Natural killer cell (primary cell): ENCODE measurements at regions not wholly inside any gene's neighbourhood (a gene's known extent, or its start where the extent isn't known, plus 50 kb on each side); places are given as distances from the start of the nearest gene placed in this dataset.

Source experiments
- ATAC-seq, 3 donors: fragments of 150-1000 bp in 2 of 3; fragments of 200-7000 bp in 1 of 3; cut with Tn5 transposase; 1 replicate in 1 of 3; 2 replicates in 2 of 3; pipeline ENCODE4 v1.10.0; 2021; ENCODE audit warnings: mild to moderate bottlenecking in 2 of 3, moderate library complexity in 2 of 3
- DNase-seq, 2 donors: peaks; one replicate each; pipeline versions ENCODE4 v3.0.0 to v3.0.0-alpha.2; 2013 to 2021; ENCODE audit warnings: mixed read lengths in 1 of 2
- H3K27ac ChIP-seq: one replicate; pipeline ENCODE4 v1.5.1; 2013; ENCODE audit warnings: mild to moderate bottlenecking, low read length
- H3K27me3 ChIP-seq: one replicate; pipeline ENCODE4 v1.6.1; 2013; ENCODE audit warnings: low read length; ENCODE audit not compliant: control insufficient read depth, insufficient read depth
- H3K36me3 ChIP-seq: one replicate; pipeline ENCODE4 v1.6.1; 2013; ENCODE audit warnings: low read length; ENCODE audit not compliant: control insufficient read depth, insufficient read depth
- H3K4me1 ChIP-seq: one replicate; pipeline ENCODE4 v1.6.1; 2013; ENCODE audit warnings: low read length; ENCODE audit not compliant: control insufficient read depth, insufficient read depth
- H3K4me3 ChIP-seq: one replicate; pipeline ENCODE4 v1.5.1; 2013; ENCODE audit warnings: low read length
- H3K9me3 ChIP-seq: one replicate; pipeline ENCODE4 v1.6.1; 2013; ENCODE audit warnings: low read length; ENCODE audit not compliant: control insufficient read depth, insufficient read depth
- H3K27ac Mint-ChIP-seq, 2 donors: one replicate each; pipeline ENCODE4 v1.8.0; 2022; ENCODE audit warnings: mild to moderate bottlenecking in 2 of 2, mixed read lengths in 2 of 2, moderate library complexity in 1 of 2
- H3K27me3 Mint-ChIP-seq, 2 donors: one replicate each; pipeline ENCODE4 v1.8.0; 2022; ENCODE audit warnings: low read depth in 2 of 2, mixed read lengths in 2 of 2
- H3K36me3 Mint-ChIP-seq: one replicate; pipeline ENCODE4 v1.8.0; 2022; ENCODE audit warnings: mixed read lengths
- H3K4me1 Mint-ChIP-seq, 2 donors: one replicate each; pipeline ENCODE4 v1.8.0; 2022; ENCODE audit warnings: mixed read lengths in 2 of 2
- H3K4me3 Mint-ChIP-seq: one replicate; pipeline ENCODE4 v1.8.0; 2022; ENCODE audit warnings: mild to moderate bottlenecking, moderate library complexity, mixed read lengths
- H3K9me3 Mint-ChIP-seq, 2 donors: one replicate each; pipeline ENCODE4 v1.8.0; 2022; ENCODE audit warnings: mixed read lengths in 2 of 2
- CTCF ChIP-seq: fragments of 200-600 bp; IDR thresholded peaks from one replicate; pipeline ENCODE4 v1.8.0; 2022; ENCODE audit warnings: antibody characterized with exemption
- WGBS: methylation state at CpG from one replicate; pipeline ENCODE4 v1.1.7; 2013; ENCODE audit warnings: missing lambda C conversion rate; ENCODE audit not compliant: insufficient coverage; 5-methylcytosine and 5-hydroxymethylcytosine counted together
- intact Hi-C: fragments of 100-400 bp; cut with micrococcal nuclease; formaldehyde crosslinking; loops from one replicate; pipeline ENCODE4 v1.14.2; 2022

DNA sequence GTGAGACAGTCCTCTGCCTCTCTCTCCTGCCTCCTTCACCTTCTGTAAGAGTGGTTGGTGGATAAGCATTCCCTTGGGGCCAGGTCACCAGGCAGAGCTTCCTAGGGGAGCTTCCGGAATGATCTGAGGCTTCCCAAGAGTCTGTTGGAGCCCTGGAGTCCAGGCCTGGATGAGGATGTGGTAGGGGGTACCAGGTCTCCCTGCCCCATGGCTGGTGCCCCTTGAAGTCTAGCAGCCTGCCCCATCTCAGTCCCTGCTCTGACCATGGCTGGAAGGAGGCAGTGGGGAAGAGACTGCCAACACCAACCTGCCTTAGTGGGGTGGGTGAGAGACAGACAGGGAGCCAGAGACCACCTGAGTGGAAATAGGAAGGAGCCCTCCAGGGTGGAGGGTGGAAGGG lies 1316.9 kb downstream of the UQCRFS1 start:
- H3K9me3 ChIP-seq: peaks cover 24% of the 10 kb centered on the region
- Mint-ChIP-seq H3K4me1 (no peaks in the 10 kb centered on the region), H3K27ac (no peak overlapping the region), H3K27me3 (no peaks in the 10 kb centered on the region), H3K36me3 (no peaks in the 10 kb centered on the region), H3K9me3 (peaks cover 14 to 16% of the 10 kb centered on the region in 2 donors), H3K4me3 (no peak overlapping the region)
- DNase-seq (no peak), ATAC-seq (no peak)
- TF ChIP-seq CTCF: no peak
- no peak overlapping the region for H3K27ac ChIP-seq
- intact Hi-C loops: no loop called here
- H3K36me3 ChIP-seq: no peaks in the 10 kb centered on the region
- H3K4me3 ChIP-seq: no peak overlapping the region
- H3K4me1 ChIP-seq: no peaks in the 10 kb centered on the region
- WGBS: 71% methylated on average over 1 of the region's 1 CpG
- H3K27me3 ChIP-seq: no peaks in the 10 kb centered on the region

GRCh38 chr19:27894906-27895754 lies 1317.8 kb downstream of the UQCRFS1 start:
- no peaks in the 10 kb centered on the region for H3K36me3 ChIP-seq
- Mint-ChIP-seq H3K9me3 (peaks cover 9 to 13% of the 10 kb centered on the region in 2 donors), H3K27ac (no peak overlapping the region), H3K4me3 (no peak overlapping the region), H3K36me3 (no peaks in the 10 kb centered on the region), H3K4me1 (no peaks in the 10 kb centered on the region), H3K27me3 (no peaks in the 10 kb centered on the region)
- no peak overlapping the region for H3K27ac ChIP-seq
- DNase-seq: no peak
- 76% methylated on average over 12 of the region's 12 CpGs for WGBS
- TF ChIP-seq CTCF: no peak
- no peak for ATAC-seq
- no peaks in the 10 kb centered on the region for H3K4me1 ChIP-seq
- no peaks in the 10 kb centered on the region for H3K27me3 ChIP-seq
- intact Hi-C loops: no loop called here
- peaks cover 24% of the 10 kb centered on the region for H3K9me3 ChIP-seq
- H3K4me3 ChIP-seq: no peak overlapping the region

DNA sequence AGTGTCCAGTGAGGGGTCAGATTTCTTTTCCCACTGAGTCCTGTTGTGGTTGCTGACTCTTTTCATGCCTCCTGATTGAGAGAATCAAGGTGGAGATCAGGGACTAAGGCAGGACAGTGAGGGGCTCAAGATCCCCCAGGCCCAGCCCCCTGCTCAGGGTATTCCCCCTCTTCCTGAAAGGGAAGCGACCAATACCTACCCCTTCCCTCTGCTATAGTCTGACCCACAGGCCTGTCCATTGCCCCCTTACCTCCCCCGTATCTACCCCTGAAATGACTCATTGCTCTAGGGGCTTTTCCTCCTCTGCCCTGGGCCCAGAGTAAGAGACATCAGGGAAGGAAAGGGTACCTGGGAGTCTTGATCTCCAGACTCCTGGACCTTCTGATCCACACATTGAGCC lies 1320.5 kb downstream of the UQCRFS1 start:
- Mint-ChIP-seq H3K27me3 (no peaks in the 10 kb centered on the region), H3K36me3 (no peaks in the 10 kb centered on the region), H3K9me3 (peaks cover 11 to 14% of the 10 kb centered on the region in 2 donors), H3K4me3 (no peak overlapping the region), H3K27ac (no peak overlapping the region), H3K4me1 (no peaks in the 10 kb centered on the region)
- ATAC-seq (no peak), DNase-seq (no peak)
- Histone ChIP-seq H3K36me3 (no peaks in the 10 kb centered on the region), H3K27me3 (no peaks in the 10 kb centered on the region), H3K4me1 (no peaks in the 10 kb centered on the region), H3K27ac (no peak overlapping the region), H3K9me3 (peaks cover 29% of the 10 kb centered on the region), H3K4me3 (no peak overlapping the region)
- no peak for TF ChIP-seq CTCF
- intact Hi-C loops: no loop called here
- WGBS: 79% methylated on average over 2 of the region's 2 CpGs

DNA sequence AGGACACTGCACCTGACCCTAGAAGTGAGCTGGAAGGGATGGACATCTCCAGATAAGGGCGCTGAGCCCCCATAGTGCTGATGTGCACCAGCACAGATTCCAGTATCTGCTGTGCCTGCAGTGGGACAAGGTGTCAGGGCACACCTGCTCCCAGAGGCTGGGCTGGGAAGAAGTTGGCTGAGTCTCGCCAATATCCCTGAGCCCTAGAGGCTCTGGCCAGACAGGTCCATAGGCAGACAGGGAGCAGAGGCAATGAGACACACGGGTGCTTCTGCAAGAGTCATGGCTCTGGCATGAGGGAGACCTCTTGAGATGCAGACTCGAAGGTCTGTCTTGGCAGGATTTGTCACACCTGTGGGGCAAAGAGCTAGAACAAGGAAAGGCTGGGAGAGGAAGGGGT lies 1321.5 kb downstream of the UQCRFS1 start:
- Mint-ChIP-seq H3K27ac (no peak overlapping the region), H3K9me3 (peaks cover 14 to 15% of the 10 kb centered on the region in 2 donors), H3K4me3 (no peak overlapping the region), H3K36me3 (no peaks in the 10 kb centered on the region), H3K4me1 (no peaks in the 10 kb centered on the region), H3K27me3 (no peaks in the 10 kb centered on the region)
- intact Hi-C loops: no loop called here
- H3K27ac ChIP-seq: no peak overlapping the region
- H3K36me3 ChIP-seq: no peaks in the 10 kb centered on the region
- 63% methylated on average over 4 of the region's 4 CpGs for WGBS
- peaks cover 33% of the 10 kb centered on the region for H3K9me3 ChIP-seq
- no peaks in the 10 kb centered on the region for H3K27me3 ChIP-seq
- no peaks in the 10 kb centered on the region for H3K4me1 ChIP-seq
- no peak for TF ChIP-seq CTCF
- no peak overlapping the region for H3K4me3 ChIP-seq
- no peak for ATAC-seq
- DNase-seq: no peak
